GM12873 (cell line): ENCODE measurements at regions not wholly inside any gene's neighbourhood (a gene's known extent, or its start where the extent isn't known, plus 50 kb on each side); places are given as distances from the start of the nearest gene placed in this dataset.

ENCODE experiments used
- TF ChIP-seq, protein P1 (sequence below): IDR thresholded peaks from 2 replicates; pipeline ENCODE4 v1.5.1; 2012; ENCODE audit warnings: low read depth, mild to moderate bottlenecking, moderate library complexity, low read length, control low read depth; ENCODE audit not compliant: insufficient read depth; ENCODE audit errors: missing control alignments

DNA sequence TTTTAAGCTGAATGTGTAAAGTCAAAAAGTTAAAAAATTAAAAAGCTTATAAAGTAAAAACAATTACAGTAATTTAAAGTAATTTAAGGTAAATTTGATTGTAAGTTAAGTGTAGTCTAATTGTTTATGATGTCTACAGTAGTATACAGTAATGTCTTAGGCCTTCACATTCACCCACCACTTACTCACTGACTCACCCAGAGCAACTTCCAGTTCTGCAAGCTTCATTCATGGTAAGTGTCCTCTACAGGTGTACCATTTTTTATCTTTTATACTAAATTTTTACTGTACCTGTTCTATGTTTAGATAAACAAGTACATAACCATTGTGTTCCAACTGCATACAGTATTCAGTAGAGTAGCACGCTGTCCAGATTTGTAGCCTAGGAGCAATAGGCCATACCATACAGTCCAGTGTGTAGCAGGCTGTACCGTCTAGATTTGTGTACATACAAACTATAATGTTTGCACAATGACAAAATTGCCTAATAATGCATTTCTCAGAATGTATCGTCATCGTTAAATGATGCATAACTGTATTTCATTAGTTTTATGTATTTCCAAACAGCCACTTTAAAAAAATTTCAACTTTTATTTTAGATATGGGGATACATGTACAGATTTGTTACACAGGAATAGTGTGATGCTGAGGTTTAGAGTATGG is 319.3 kb downstream of the DYSF start:
- TF ChIP-seq, protein P1, sequence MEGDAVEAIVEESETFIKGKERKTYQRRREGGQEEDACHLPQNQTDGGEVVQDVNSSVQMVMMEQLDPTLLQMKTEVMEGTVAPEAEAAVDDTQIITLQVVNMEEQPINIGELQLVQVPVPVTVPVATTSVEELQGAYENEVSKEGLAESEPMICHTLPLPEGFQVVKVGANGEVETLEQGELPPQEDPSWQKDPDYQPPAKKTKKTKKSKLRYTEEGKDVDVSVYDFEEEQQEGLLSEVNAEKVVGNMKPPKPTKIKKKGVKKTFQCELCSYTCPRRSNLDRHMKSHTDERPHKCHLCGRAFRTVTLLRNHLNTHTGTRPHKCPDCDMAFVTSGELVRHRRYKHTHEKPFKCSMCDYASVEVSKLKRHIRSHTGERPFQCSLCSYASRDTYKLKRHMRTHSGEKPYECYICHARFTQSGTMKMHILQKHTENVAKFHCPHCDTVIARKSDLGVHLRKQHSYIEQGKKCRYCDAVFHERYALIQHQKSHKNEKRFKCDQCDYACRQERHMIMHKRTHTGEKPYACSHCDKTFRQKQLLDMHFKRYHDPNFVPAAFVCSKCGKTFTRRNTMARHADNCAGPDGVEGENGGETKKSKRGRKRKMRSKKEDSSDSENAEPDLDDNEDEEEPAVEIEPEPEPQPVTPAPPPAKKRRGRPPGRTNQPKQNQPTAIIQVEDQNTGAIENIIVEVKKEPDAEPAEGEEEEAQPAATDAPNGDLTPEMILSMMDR: no peak

DNA sequence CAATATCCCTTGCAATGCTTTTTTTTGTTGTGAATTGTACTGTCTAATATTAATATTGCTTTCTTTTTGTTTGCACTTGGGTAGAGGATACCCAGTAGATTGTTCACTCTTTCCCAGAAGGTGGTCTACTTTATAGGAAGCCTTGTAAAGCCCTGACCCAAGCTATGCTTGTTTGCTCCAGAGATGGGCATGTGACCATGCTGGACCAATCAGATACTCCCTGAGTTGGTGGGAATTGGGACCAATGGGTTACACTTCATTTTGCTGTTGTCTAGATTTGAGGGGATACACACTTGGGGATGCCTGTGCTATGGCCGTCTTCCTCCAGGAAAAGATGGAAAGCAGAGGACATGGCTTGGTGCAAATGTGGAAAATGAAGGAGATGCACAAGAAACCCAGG is 314.3 kb downstream of the DYSF start:
- TF ChIP-seq, protein P1: no peak

DNA sequence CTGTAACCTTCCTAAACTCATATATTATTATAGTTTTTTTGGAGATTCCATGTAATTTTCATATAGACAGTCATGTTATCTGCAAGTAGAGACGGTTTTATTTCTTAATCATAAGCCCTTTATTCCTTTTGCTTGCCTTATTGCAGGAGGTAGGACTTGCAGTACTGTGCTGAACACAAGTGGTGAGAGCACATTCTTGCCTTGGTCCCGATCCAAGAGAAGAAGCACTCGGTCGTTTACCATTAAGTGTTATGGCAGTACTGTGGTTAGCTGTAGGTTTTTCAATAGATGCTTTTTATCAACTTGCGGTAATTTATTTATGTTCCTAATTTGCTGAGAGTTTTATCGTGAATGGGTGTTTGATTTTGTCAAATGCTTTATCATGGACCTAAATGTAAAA is 305.7 kb downstream of the DYSF start:
- TF ChIP-seq, protein P1: no peak

DNA sequence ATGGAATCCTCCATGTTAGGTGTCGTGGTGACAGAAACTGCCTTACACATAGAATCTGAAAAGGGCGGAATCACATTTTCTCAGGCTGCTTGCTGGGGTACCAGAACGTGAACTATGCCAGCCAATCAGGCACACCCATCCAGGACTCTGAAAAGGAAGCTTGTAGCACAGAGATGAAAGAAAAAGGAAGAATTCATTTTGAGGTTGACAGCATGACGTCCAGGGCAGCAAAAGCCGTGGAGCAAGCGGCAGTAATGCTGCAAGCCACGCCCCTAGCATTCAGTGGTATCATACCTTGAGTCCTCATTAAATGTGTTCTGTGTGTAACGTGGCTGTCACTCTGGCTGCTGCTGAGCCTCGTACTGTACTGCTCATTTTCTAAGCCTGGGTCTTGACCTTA is 304.0 kb downstream of the DYSF start:
- TF ChIP-seq, protein P1: no peak

DNA sequence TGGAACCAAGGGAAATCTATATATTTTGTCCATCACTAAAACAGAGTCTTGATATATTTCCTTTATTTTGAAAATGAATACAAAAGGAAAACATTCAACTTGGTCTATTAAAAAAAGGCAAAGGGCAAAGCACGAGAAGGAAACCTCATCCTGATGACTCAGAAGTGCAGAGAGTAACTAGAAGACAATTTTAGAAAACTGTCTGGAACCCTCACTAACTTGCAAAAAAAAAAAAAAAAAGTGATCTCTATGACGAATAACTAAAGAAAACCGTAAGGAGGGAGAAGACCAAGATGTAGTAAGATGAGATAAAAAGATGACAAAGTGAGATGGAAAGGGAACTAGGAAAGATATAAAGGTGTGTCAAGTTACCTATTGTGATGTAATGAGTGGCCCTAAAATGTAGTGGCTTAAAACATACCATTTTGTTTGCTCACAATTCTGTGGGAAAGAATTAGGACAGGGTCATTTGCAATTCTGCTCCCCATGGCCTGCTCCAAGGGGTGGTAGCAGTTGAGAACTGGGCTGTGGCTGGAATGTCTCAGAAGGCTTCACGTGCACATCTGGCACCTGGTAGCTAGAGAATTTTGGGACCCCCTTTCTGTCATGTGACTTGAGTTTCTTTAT is 303.0 kb downstream of the DYSF start:
- TF ChIP-seq, protein P1: no peak

DNA sequence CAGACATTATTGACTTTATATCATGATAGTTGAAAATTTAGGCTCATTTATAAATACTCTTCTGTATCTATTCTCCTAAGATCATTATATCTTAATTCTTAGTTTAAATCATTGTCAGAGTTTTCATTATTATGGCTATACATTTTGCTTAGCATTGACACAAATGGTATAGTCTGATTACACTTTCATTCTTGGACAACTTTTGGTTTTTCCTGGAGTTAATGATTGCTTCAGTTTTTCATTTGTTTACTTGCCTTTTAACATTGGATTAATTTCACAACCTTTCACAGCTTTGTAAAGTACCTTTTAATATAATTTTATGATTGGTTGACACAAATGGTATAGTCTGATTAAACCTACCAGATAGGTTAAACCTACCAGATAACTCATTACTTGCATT is 298.2 kb downstream of the DYSF start:
- TF ChIP-seq, protein P1: no peak

DNA sequence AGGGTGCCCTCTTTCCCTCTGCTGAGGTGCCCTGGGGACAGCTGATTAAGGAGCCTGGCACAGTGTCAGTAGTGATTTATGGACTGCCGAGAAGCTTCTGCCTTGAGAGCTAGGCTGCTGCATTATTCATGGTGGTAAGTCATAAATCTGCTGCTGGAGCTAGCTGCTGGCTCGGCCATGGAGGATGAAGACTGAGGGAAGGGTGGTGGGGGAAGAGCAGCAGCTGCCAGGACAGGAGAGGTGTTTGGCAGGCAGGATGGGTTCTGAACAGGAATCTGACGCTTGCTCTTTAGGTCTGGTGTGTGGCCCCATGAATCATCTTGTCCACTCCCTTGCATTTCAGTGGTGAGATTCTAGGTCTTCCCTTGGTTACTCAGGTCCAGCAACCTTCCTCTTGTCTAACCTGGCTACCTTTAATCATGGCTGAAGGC is 296.3 kb downstream of the DYSF start:
- TF ChIP-seq, protein P1: no peak
